Brain pericyte (primary cell): ENCODE measurements at regions not wholly inside any gene's neighbourhood (a gene's known extent, or its start where the extent isn't known, plus 50 kb on each side); places are given as distances from the start of the nearest gene placed in this dataset.
"Not testable (repeated sequence)": the region's sequence is repeated elsewhere in the genome, so short reads cannot be mapped to it uniquely, and the experiment has no call there.

Source experiments
- DNase-seq: peaks from one replicate; pipeline ENCODE4 v3.0.0-alpha.2; 2012; ENCODE audit warnings: low read depth, low spot score

DNA sequence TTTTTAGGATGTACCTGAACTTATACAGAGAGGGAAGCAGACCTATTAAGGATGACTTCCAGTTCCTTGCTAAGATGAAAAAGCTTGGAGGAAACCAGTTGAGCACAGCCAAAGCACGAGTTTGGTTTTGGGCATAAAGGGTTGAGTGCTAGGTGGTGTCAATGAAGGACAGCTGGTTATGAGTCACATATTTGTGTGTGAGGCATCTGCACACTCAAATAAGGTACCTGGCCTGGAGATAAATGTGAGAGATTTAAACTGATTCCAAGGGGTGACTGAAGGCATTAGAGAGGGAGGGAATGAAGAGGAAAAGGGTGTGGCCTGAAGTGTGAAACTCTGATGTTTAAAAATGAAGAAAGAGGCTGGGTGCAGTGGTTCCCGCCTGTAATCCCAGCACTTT lies 486.7 kb downstream of the DIPK2A start:
- no peak for DNase-seq

DNA sequence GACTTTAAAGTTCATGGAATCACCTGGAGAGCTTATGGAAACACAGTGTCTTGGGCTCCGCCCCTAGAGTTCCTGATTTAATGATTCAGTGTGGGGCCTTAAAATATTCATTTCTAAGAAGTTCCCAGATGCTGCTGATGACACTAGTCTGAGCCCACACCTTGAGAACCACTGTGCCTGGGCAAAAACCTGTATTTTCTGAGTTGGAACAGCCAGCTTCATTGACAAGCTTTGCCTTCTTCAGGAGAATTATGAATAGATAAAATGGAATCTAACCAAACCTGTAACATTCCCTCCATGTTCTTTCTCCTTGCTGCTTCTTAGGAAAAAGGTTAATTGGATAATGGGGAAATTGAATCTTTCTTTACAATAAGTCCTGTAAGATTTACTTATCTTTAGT lies 490.7 kb downstream of the DIPK2A start:
- DNase-seq: no peak

GRCh38 chr3:144463911-144464310 lies 492.3 kb downstream of the DIPK2A start:
- DNase-seq: no peak

DNA sequence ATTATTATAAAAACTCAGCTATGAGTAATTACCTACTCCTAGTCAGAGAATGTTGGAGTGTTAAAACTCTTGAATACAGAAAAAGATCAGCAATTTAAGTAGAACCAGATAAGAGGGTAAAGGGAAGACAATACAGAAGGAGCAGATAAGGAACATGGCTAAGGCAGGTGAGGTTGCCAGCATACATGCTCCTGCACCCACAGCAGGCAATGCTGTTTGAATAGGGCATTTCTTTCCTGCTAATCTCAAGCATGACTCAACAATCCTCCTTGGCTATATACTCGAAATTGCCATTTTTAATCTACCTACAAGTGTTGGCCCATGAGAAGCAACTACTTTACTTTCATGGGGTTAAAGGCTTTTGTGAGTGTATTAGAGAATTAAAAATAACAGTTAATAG lies 494.5 kb downstream of the DIPK2A start:
- DNase-seq: no peak

DNA sequence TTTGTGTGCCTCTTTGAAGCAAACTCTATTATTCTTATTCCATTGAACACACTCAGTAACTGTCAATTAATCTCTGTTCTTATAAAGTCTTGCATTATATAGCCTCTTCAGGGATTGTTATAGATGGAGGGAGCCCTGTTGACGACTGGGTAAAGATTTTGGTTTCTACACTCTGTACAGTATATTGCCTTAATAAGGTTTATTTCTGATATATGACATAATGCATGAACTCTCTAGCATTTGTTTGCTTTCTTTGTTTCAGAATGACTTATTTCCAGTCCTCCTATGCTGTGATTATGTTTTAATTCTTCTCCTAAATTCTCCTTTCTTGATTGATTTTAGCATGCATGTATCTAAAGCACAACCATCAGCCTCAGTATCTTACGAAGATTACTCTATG lies 494.9 kb downstream of the DIPK2A start:
- DNase-seq: no peak

GRCh38 chr3:144470666-144471065 lies 499.0 kb downstream of the DIPK2A start:
- DNase-seq: no peak

- DNase-seq: no peak
Observed at GRCh38 chr3:144477593-144477992, 506.0 kb downstream of the DIPK2A start.

- DNase-seq: no peak
Observed at GRCh38 chr3:144480416-144480919, 508.8 kb downstream of the DIPK2A start.

GRCh38 chr3:144482876-144483275 lies 511.3 kb downstream of the DIPK2A start:
- DNase-seq: no peak

- DNase-seq: no peak
Observed at GRCh38 chr3:144487011-144487410, 515.4 kb downstream of the DIPK2A start.

- DNase-seq: no peak
Observed at GRCh38 chr3:144488927-144489326, 517.3 kb downstream of the DIPK2A start.

DNA sequence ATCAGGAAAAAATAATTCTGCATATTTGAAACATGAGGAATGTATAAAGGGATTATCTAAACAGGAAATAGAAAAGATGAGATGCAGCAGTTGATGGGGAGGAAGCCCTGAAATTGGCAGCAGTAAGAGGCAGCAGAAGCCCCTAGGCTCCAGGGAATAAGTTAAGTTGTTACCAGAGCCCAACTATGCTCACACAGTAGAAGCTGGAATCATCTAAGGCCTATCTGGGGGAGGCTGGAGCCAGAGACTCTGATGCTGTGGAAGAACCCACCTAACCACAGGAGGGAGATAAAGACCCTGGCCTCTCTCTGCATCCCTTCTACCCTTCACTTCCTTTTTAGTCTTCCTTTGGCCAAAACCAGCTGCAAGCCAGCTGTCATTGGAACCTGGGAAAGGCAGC lies 519.7 kb downstream of the DIPK2A start:
- no peak for DNase-seq

GRCh38 chr3:144494651-144495050 lies 523.0 kb downstream of the DIPK2A start:
- DNase-seq: not testable (repeated sequence)

GRCh38 chr3:144496141-144496835 lies 524.7 kb downstream of the DIPK2A start:
- no peak for DNase-seq

- DNase-seq: no peak
Observed at GRCh38 chr3:144497452-144497851, 525.8 kb downstream of the DIPK2A start.

- DNase-seq: no peak
Observed at GRCh38 chr3:144499001-144499930, 527.6 kb downstream of the DIPK2A start.

DNA sequence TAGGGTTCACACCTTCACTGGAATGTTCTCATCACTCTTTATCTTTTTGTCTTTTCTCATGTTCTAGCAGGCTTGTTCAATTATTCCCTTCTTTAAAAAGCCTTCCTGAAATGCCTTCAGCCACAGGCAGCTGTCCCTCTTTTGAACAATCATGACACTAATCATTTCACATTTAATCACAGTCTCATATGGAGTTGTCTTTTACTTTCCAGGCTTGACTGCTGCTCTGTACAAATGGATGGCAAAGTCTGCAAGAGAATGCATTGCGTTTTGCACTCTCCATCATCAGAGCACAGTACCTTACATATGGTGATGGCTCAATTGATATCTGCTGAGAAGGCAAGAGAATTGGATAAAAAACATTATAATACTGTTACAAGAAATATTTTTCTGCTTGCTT lies 529.8 kb downstream of the DIPK2A start:
- DNase-seq: no peak

DNA sequence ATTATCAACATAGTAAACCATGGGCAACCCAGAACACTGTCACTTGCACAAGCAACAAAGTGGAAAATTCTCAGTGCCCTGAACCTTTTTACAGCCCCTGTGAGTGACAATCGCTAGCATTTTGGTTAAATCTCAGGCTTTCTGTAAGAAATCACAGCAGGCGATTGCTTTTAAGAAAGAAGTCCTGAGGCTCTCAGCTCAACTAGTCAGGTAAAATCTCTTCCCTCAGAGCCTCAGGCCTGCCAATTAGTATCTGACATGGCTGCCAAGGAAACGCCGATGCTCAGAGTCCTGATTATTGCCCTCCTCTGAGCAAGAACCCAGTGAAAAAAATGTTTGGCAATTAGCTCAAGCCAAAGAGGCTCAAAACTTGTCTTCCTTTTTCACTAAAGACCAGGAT lies 530.8 kb downstream of the DIPK2A start:
- no peak for DNase-seq

GRCh38 chr3:144506375-144506774 lies 534.8 kb downstream of the DIPK2A start:
- DNase-seq: not testable (repeated sequence)

- no peak for DNase-seq
Observed at GRCh38 chr3:144511346-144511745, 539.7 kb downstream of the DIPK2A start.

DNA sequence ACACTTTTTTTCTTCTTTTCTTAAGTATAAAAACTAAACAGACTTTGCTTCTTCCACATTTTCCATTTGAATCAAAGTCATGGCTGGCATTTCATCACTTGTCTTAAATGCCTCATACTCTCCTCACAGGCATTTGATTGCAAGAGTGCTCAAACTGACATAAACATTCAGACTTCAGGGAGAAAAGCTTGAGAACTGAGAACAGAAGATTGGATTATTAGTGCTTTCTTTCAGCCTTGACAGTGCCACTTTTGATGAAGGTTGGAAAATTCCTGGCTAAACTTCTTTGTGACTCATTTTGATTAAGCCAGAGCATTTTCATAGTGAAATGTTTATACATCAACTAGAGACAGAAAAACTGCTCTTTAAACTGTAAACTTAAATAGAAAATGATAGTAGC lies 544.4 kb downstream of the DIPK2A start:
- no peak for DNase-seq

DNA sequence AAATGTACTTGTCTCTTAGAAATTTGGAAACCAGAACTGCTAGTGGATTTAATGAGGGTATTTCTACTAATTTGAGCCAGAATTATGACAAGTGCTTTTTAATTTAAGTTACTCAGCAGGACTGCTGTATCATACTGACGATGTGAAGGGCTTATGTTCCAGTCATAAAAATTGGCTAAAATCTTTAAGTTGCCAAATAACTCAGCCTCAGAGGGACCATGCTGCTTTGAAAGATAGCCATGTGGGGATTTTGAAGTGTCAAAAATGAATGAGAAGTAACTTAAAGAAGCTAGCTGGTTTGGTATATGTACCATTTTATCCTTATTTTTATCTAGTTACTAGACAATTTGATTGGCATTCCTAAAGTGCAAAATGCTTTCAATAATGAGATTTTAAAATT lies 545.0 kb downstream of the DIPK2A start:
- no peak for DNase-seq

DNA sequence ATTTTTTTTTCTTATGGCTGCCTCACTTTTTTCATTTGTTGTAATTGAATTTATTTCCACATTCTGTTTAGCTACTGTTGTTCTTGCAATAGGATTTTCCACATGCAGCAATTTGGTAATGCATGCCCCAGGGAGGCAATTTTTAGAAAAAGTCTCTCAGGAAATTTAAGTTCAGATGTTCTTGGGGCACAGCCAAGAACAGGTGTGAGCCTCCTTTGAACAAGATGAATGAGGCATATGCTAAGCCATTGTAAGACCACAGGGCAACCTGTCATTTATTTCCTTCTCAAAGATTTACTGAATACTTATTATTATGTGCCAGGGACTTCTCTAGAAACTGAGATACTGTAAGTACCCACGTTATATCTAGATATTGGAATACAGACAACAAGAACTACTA lies 549.5 kb downstream of the DIPK2A start:
- DNase-seq: no peak
